ENCODE measurements at regions not wholly inside any gene's neighbourhood (a gene's known extent, or its start where the extent isn't known, plus 50 kb on each side); places are given as distances from the start of the nearest gene placed in this dataset.
"Not testable (repeated sequence)": the region's sequence is repeated elsewhere in the genome, so short reads cannot be mapped to it uniquely, and the experiment has no call there.

- Mint-ChIP-seq H3K27ac (ENCODE audit: unreplicated experiment) (no peak overlapping the region), H3K4me3 (ENCODE audit: unreplicated experiment) (no peak overlapping the region), H3K36me3 (ENCODE audit: unreplicated experiment) (no peaks in the 10 kb centered on the region), H3K27me3 (ENCODE audit: unreplicated experiment) (no peaks in the 10 kb centered on the region), H3K9me3 (ENCODE audit: unreplicated experiment) (peaks cover 1% of the 10 kb centered on the region), H3K4me1 (ENCODE audit: low read depth, unreplicated experiment) (no peaks in the 10 kb centered on the region)
- DNase-seq = no peak
- no peak for TF ChIP-seq CTCF (IDR thresholded peaks at IDR 0.05; ENCODE audit: partially characterized antibody, unreplicated experiment)
Measured at GRCh38 chr3:46576-46975, 150.0 kb upstream of the CHL1 start.

- not testable (repeated sequence) for DNase-seq; H3K9me3 Mint-ChIP-seq (ENCODE audit: unreplicated experiment); H3K27me3 Mint-ChIP-seq (ENCODE audit: unreplicated experiment); H3K4me3 Mint-ChIP-seq (ENCODE audit: unreplicated experiment); H3K4me1 Mint-ChIP-seq (ENCODE audit: low read depth, unreplicated experiment); H3K36me3 Mint-ChIP-seq (ENCODE audit: unreplicated experiment); H3K27ac Mint-ChIP-seq (ENCODE audit: unreplicated experiment)
Measured at GRCh38 chr3:53441-53840, 143.1 kb upstream of the CHL1 start.

GRCh38 chr3:54240-54639 lies 142.3 kb upstream of the CHL1 start:
- H3K27me3 Mint-ChIP-seq (ENCODE audit: unreplicated experiment) = no peaks in the 10 kb centered on the region
- DNase-seq = no peak
- TF ChIP-seq CTCF (IDR thresholded peaks at IDR 0.05; ENCODE audit: partially characterized antibody, unreplicated experiment) = peak; percentile 26
- H3K9me3 Mint-ChIP-seq (ENCODE audit: unreplicated experiment) = peaks cover 3% of the 10 kb centered on the region
- no peak overlapping the region for H3K4me3 Mint-ChIP-seq (ENCODE audit: unreplicated experiment)
- H3K27ac Mint-ChIP-seq (ENCODE audit: unreplicated experiment) = no peak overlapping the region
- peaks cover 2% of the 10 kb centered on the region for H3K4me1 Mint-ChIP-seq (ENCODE audit: low read depth, unreplicated experiment)
- no peaks in the 10 kb centered on the region for H3K36me3 Mint-ChIP-seq (ENCODE audit: unreplicated experiment)

GRCh38 chr3:56672-57071 lies 139.9 kb upstream of the CHL1 start:
- Mint-ChIP-seq H3K4me1 (ENCODE audit: low read depth, unreplicated experiment) (peaks cover 2% of the 10 kb centered on the region), H3K4me3 (ENCODE audit: unreplicated experiment) (no peak overlapping the region)
- no peak for DNase-seq

GRCh38 chr3:59854-60253 lies 136.7 kb upstream of the CHL1 start:
- Mint-ChIP-seq H3K36me3 (ENCODE audit: unreplicated experiment) (no peaks in the 10 kb centered on the region), H3K27me3 (ENCODE audit: unreplicated experiment) (no peaks in the 10 kb centered on the region), H3K4me1 (ENCODE audit: low read depth, unreplicated experiment) (peaks cover 5% of the 10 kb centered on the region), H3K27ac (ENCODE audit: unreplicated experiment) (no peak overlapping the region), H3K9me3 (ENCODE audit: unreplicated experiment) (no peaks in the 10 kb centered on the region), H3K4me3 (ENCODE audit: unreplicated experiment) (no peak overlapping the region)
- TF ChIP-seq CTCF (IDR thresholded peaks at IDR 0.05; ENCODE audit: partially characterized antibody, unreplicated experiment) = no peak
- DNase-seq = no peak

More at GRCh38 chr3:56672-57071, 139.9 kb upstream of the CHL1 start:
- no peaks in the 10 kb centered on the region for H3K36me3 Mint-ChIP-seq (ENCODE audit: unreplicated experiment)
- peaks cover under 1% of the 10 kb centered on the region for H3K9me3 Mint-ChIP-seq (ENCODE audit: unreplicated experiment)
- no peak for TF ChIP-seq CTCF (IDR thresholded peaks at IDR 0.05; ENCODE audit: partially characterized antibody, unreplicated experiment)
- H3K27ac Mint-ChIP-seq (ENCODE audit: unreplicated experiment) = no peak overlapping the region
- no peaks in the 10 kb centered on the region for H3K27me3 Mint-ChIP-seq (ENCODE audit: unreplicated experiment)
